GM23338 (cell line): ENCODE measurements at regions not wholly inside any gene's neighbourhood (a gene's known extent, or its start where the extent isn't known, plus 50 kb on each side); places are given as distances from the start of the nearest gene placed in this dataset.

Source experiments
- ATAC-seq: fragments of 200-7000 bp; cut with Tn5 transposase; 3 replicates; pipeline ENCODE4 v1.9.1; 2020
- DNase-seq: peaks from one replicate; pipeline ENCODE4 v3.0.0-alpha.2; 2015; ENCODE audit warnings: low spot score
- H2AFZ ChIP-seq: fragments of 200-600 bp; sonication (generic); 2 replicates; pipeline ENCODE4 v1.8.0; 2016; ENCODE audit warnings: antibody characterized with exemption, mild to moderate bottlenecking, moderate library complexity
- H3F3A ChIP-seq: fragments of 200-600 bp; sonication (generic); replicated peaks from 2 replicates; pipeline ENCODE4 v1.8.0; 2017; ENCODE audit warnings: antibody characterized with exemption, mixed run types, low read depth
- H3K27ac ChIP-seq: fragments of 200-600 bp; sonication (generic); 2 replicates; pipeline ENCODE4 v1.6.1; 2016; ENCODE audit warnings: low read depth
- H3K27me3 ChIP-seq: fragments of 200-600 bp; sonication (generic); 2 replicates; pipeline ENCODE4 v1.8.0; 2016; ENCODE audit warnings: mild to moderate bottlenecking, mixed run types, moderate library complexity; ENCODE audit not compliant: insufficient read depth
- H3K36me3 ChIP-seq: fragments of 200-600 bp; sonication (generic); 2 replicates; pipeline ENCODE4 v1.8.0; 2016; ENCODE audit warnings: mild to moderate bottlenecking; ENCODE audit not compliant: insufficient read depth
- H3K4me1 ChIP-seq: fragments of 200-600 bp; sonication (generic); 2 replicates; pipeline ENCODE4 v1.8.0; 2016; ENCODE audit warnings: mild to moderate bottlenecking, moderate library complexity; ENCODE audit not compliant: insufficient read depth
- H3K4me2 ChIP-seq: fragments of 200-600 bp; sonication (generic); 2 replicates; pipeline ENCODE4 v1.7.1; 2017; ENCODE audit warnings: mixed run types
- H3K4me3 ChIP-seq: fragments of 200-600 bp; sonication (generic); 2 replicates; pipeline ENCODE4 v1.6.1; 2016; ENCODE audit warnings: mixed run types
- H3K79me2 ChIP-seq: fragments of 200-600 bp; sonication (generic); replicated peaks from 2 replicates; pipeline ENCODE4 v1.8.0; 2017; ENCODE audit warnings: mild to moderate bottlenecking; ENCODE audit not compliant: insufficient read depth
- H3K9me2 ChIP-seq: fragments of 200-600 bp; sonication (generic); 2 replicates; pipeline ENCODE4 v1.8.0; 2017; ENCODE audit not compliant: insufficient read depth
- H4K20me1 ChIP-seq: fragments of 200-600 bp; sonication (generic); replicated peaks from 2 replicates; pipeline ENCODE4 v1.8.0; 2017; ENCODE audit warnings: mild to moderate bottlenecking; ENCODE audit not compliant: insufficient read depth
- H3K27ac Mint-ChIP-seq: 2 replicates; pipeline ENCODE4 v1.8.0; 2020; ENCODE audit warnings: inconsistent platforms, mild to moderate bottlenecking, moderate library complexity, mixed read lengths
- H3K27me3 Mint-ChIP-seq: 3 replicates; pipeline ENCODE4 v1.8.0; 2022; ENCODE audit warnings: low read depth, mild to moderate bottlenecking, moderate library complexity, mixed read lengths, inconsistent platforms; ENCODE audit not compliant: insufficient read depth, poor library complexity
- H3K36me3 Mint-ChIP-seq: 3 replicates; pipeline ENCODE4 v1.8.0; 2021; ENCODE audit warnings: low read depth, mild to moderate bottlenecking, inconsistent platforms, moderate library complexity, mixed read lengths
- H3K4me1 Mint-ChIP-seq: 3 replicates; pipeline ENCODE4 v1.8.0; 2020; ENCODE audit warnings: mild to moderate bottlenecking, inconsistent platforms, mixed read lengths
- H3K4me3 Mint-ChIP-seq: 3 replicates; pipeline ENCODE4 v1.8.0; 2021; ENCODE audit warnings: moderate library complexity, mild to moderate bottlenecking, inconsistent platforms, mixed read lengths
- H3K9me3 Mint-ChIP-seq: 3 replicates; pipeline ENCODE4 v1.8.0; 2020; ENCODE audit warnings: moderate library complexity, mild to moderate bottlenecking, inconsistent platforms, mixed read lengths
- CREB1 ChIP-seq: fragments of 250-450 bp; sonication (Bioruptor Pico); IDR thresholded peaks from 2 replicates; pipeline ENCODE4 v1.5.0; 2020; ENCODE audit warnings: low read depth, mild to moderate bottlenecking, moderate library complexity
- CTCF ChIP-seq, 2 experiments: fragments of 200-600 bp in 1 of 2; sonication (generic) in 1 of 2; conservative IDR thresholded peaks; 2 replicates each; pipeline versions ENCODE4 v1.5.1 to v1.6.1; 2016 to 2017; ENCODE audit warnings: antibody characterized with exemption in 2 of 2, low read depth in 2 of 2, mild to moderate bottlenecking in 2 of 2, moderate library complexity in 1 of 2
- ETS1 ChIP-seq: IDR thresholded peaks from 2 replicates; pipeline ENCODE4 v1.6.1; 2016; ENCODE audit warnings: antibody characterized with exemption
- EZH2 ChIP-seq: fragments of 200-600 bp; sonication (generic); IDR thresholded peaks from one replicate; pipeline ENCODE4 v1.8.0; 2017; ENCODE audit warnings: antibody characterized with exemption, mild to moderate bottlenecking, low read depth; ENCODE audit not compliant: unreplicated experiment
- JUNB ChIP-seq: IDR thresholded peaks from one replicate; pipeline ENCODE4 v1.6.1; 2016; ENCODE audit warnings: antibody characterized with exemption; ENCODE audit not compliant: unreplicated experiment
- ZNF114 ChIP-seq: fragments of 250-450 bp; sonication (Bioruptor Pico); IDR thresholded peaks from 2 replicates; pipeline ENCODE4 v1.5.0; 2020; ENCODE audit warnings: mild to moderate bottlenecking, moderate library complexity

- Histone ChIP-seq H3K4me3 (no peak overlapping the region), H3K27ac (no peak overlapping the region), H2AFZ (no peak overlapping the region), H3K27me3 (no peaks in the 10 kb centered on the region), H3K4me2 (no peak overlapping the region), H3K79me2 (no peaks in the 10 kb centered on the region), H3K4me1 (peaks cover 40% of the 10 kb centered on the region), H3K9me2 (no peaks in the 10 kb centered on the region), H3K36me3 (no peaks in the 10 kb centered on the region), H3F3A (no peaks in the 10 kb centered on the region), H4K20me1 (no peaks in the 10 kb centered on the region)
- Mint-ChIP-seq H3K36me3 (no peaks in the 10 kb centered on the region), H3K9me3 (no peaks in the 10 kb centered on the region; the same call in 2 of the 3 replicates), H3K4me3 (no peak overlapping the region), H3K4me1 (peaks cover 35% of the 10 kb centered on the region), H3K27me3 (peaks cover 2% of the 10 kb centered on the region), H3K27ac (no peak overlapping the region)
- DNase-seq (peak; percentile 76), ATAC-seq (peak; percentile 50; the same call in 2 of the 3 replicates)
- TF ChIP-seq ZNF114 (CRISPR knock-in tag) (no peak), EZH2 (no peak), CTCF (conservative IDR thresholded peaks at IDR 0.05; ENCODE audit: low read depth in 2 of 2) (peak; percentile 69 to 77), JUNB (no peak)
Observed at GRCh38 chr11:81497202-81497804, 1236.4 kb downstream of the FAM181B start.

GRCh38 chr11:81496601-81497000 is 1237.1 kb downstream of the FAM181B start:
- no peaks in the 10 kb centered on the region for H3K9me3 Mint-ChIP-seq

More at GRCh38 chr11:81496601-81497000, 1237.1 kb downstream of the FAM181B start:
- 0 out of 2 replicates have a peak overlapping the region, but pooled peaks have one; percentile 11 for H3K4me2 ChIP-seq
- peaks cover 40% of the 10 kb centered on the region for H3K4me1 ChIP-seq
- no peak for ATAC-seq
- Mint-ChIP-seq H3K27me3 (peaks cover 2% of the 10 kb centered on the region), H3K27ac (no peak overlapping the region), H3K4me1 (peaks cover 35% of the 10 kb centered on the region), H3K36me3 (no peaks in the 10 kb centered on the region), H3K4me3 (no peak overlapping the region)
- no peak overlapping the region for H3K27ac ChIP-seq
- H3K27me3 ChIP-seq: no peaks in the 10 kb centered on the region
- no peaks in the 10 kb centered on the region for H3K79me2 ChIP-seq
- TF ChIP-seq CREB1 (no peak), CTCF (conservative IDR thresholded peaks at IDR 0.05; ENCODE audit: low read depth in 2 of 2) (no peak), ETS1 (no peak)
- H3F3A ChIP-seq: no peaks in the 10 kb centered on the region
- H3K4me3 ChIP-seq: no peak overlapping the region
- H4K20me1 ChIP-seq: no peaks in the 10 kb centered on the region
- DNase-seq: no peak
- H3K36me3 ChIP-seq: no peaks in the 10 kb centered on the region
- H3K9me2 ChIP-seq: no peaks in the 10 kb centered on the region
- no peak overlapping the region for H2AFZ ChIP-seq
